Panc1 (cell line): ENCODE measurements at regions not wholly inside any gene's neighbourhood (a gene's known extent, or its start where the extent isn't known, plus 50 kb on each side); places are given as distances from the start of the nearest gene placed in this dataset.

Experiments used
- ATAC-seq: fragments of 200-7000 bp; cut with Tn5 transposase; 2 replicates; pipeline ENCODE4 v1.9.1; 2020; ENCODE audit warnings: mild to moderate bottlenecking, moderate library complexity
- BruUV-seq: library from RNA; stranded (reverse); fragments of 400-500 nt; replicated peaks from 2 replicates; lab custom pipeline; 2021; lab: Mats Ljungman, UMichigan
- CTCF ChIA-PET: fragments of 300-600 bp; sonication (Branson Sonifier 250); formaldehyde crosslinking; loops from one replicate; lab custom pipeline; 2022; ENCODE audit warnings: antibody characterized with exemption; lab: Charles Lee
- POLR2A ChIA-PET: fragments of 300-600 bp; sonication (Branson Sonifier 250); formaldehyde crosslinking; loops from one replicate; lab custom pipeline; 2022; ENCODE audit warnings: antibody characterized with exemption; lab: Charles Lee
- DNase-seq: peaks from one replicate; pipeline ENCODE4 v3.0.0-alpha.2; 2010; ENCODE audit warnings: low read depth, low spot score
- H3K27ac ChIP-seq: 2 replicates; pipeline ENCODE4 v1.5.1; 2011; ENCODE audit warnings: mild to moderate bottlenecking, low read length, inconsistent platforms
- H3K27me3 ChIP-seq: fragments of 200-500 bp; sonication (Bioruptor generic); 2 replicates; pipeline ENCODE4 v1.6.0; 2014; ENCODE audit warnings: low read length, inconsistent platforms; ENCODE audit not compliant: control insufficient read depth, insufficient read depth
- H3K36me3 ChIP-seq: fragments of 200-500 bp; sonication (Bioruptor generic); 2 replicates; pipeline ENCODE4 v1.5.1; 2014; ENCODE audit warnings: inconsistent platforms, mild to moderate bottlenecking, low read length, moderate library complexity; ENCODE audit not compliant: control insufficient read depth, insufficient read depth
- H3K4me1 ChIP-seq: 2 replicates; pipeline ENCODE4 v1.5.1; 2011; ENCODE audit warnings: inconsistent platforms, mild to moderate bottlenecking, low read length, moderate library complexity; ENCODE audit not compliant: control insufficient read depth, insufficient read depth
- H3K4me3 ChIP-seq, 2 experiments: 2 replicates each; pipeline ENCODE4 v1.5.1; 2011 to 2012; ENCODE audit warnings: low read depth in 2 of 2, low read length in 2 of 2, mild to moderate bottlenecking in 2 of 2, inconsistent platforms in 1 of 2, moderate library complexity in 1 of 2
- H3K9me3 ChIP-seq: fragments of 200-500 bp; sonication (Bioruptor generic); 2 replicates; pipeline ENCODE4 v1.5.1; 2014; ENCODE audit warnings: low read depth, mild to moderate bottlenecking, inconsistent platforms, low read length, moderate library complexity; ENCODE audit not compliant: control insufficient read depth, insufficient read depth
- CTCF ChIP-seq: fragments of 450-650 bp; IDR thresholded peaks from 2 replicates; pipeline ENCODE4 v1.5.1; 2017; ENCODE audit warnings: mild to moderate bottlenecking
- POLR2AphosphoS5 ChIP-seq: IDR thresholded peaks from 2 replicates; pipeline ENCODE4 v1.6.1; 2012; ENCODE audit warnings: mild to moderate bottlenecking, low read depth, low read length, moderate library complexity
- SIN3A ChIP-seq: IDR thresholded peaks from 2 replicates; pipeline ENCODE4 v1.6.1; 2012; ENCODE audit warnings: low read depth, mild to moderate bottlenecking, low read length, moderate library complexity, borderline replicate concordance; ENCODE audit not compliant: insufficient read depth
- TCF7L2 ChIP-seq: IDR thresholded peaks from 2 replicates; pipeline ENCODE4 v1.6.1; 2011; ENCODE audit warnings: mild to moderate bottlenecking, low read depth, low read length, inconsistent platforms
- in situ Hi-C: cut with HindIII; loops from 2 replicates; pipeline ENCODE4 v1.10.0; 2016; ENCODE audit warnings: low sequenced_read_pairs, low pct_unique_long_range_greater_than_20kb
- intact Hi-C: fragments of 100-400 bp; cut with micrococcal nuclease; formaldehyde crosslinking; loops from one replicate; pipeline ENCODE4 v1.10.0; 2022; ENCODE audit not compliant: unreplicated experiment
- TF ChIP-seq, protein P1 (sequence below), 2 experiments: IDR thresholded peaks; 2 replicates each; pipeline ENCODE4 v1.6.1; 2011 to 2012; ENCODE audit warnings: low read depth in 2 of 2, control low read depth in 1 of 2, low read length in 1 of 2, mild to moderate bottlenecking in 1 of 2, moderate library complexity in 1 of 2; ENCODE audit not compliant: insufficient read depth in 1 of 2

DNA sequence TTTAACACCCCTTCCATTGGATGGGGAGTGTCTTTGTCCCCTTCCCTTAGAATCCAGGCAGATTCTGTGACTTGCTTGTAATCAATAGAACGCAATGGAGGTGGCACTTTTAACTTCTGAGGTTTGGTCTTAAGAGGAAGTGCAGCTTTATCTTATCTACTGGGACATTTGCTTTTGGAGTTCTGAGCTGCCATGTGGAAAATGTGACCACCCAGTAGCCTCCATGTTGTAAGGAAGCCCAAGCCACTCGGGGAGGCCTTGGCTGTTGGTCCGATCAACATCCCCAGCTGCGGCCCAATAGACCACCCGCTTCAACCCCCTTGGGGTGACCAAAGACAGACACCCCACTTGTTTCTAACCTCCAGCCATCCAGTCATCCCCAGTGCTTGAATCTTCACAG, 86.3 kb upstream of the FAM171A1 start:
- CTCF ChIA-PET = no interaction called here
- no peak overlapping the region for H3K27ac ChIP-seq
- H3K9me3 ChIP-seq = no peaks in the 10 kb centered on the region
- H3K36me3 ChIP-seq = no peaks in the 10 kb centered on the region
- intact Hi-C loops (no loop called here), in situ Hi-C loops (no loop called here)
- no peaks in the 10 kb centered on the region for H3K27me3 ChIP-seq
- no peaks in the 10 kb centered on the region for H3K4me1 ChIP-seq
- DNase-seq = no peak
- POLR2A ChIA-PET = no interaction called here
- no TSS peak for BruUV-seq
- no peak for ATAC-seq
- TF ChIP-seq, protein P1, sequence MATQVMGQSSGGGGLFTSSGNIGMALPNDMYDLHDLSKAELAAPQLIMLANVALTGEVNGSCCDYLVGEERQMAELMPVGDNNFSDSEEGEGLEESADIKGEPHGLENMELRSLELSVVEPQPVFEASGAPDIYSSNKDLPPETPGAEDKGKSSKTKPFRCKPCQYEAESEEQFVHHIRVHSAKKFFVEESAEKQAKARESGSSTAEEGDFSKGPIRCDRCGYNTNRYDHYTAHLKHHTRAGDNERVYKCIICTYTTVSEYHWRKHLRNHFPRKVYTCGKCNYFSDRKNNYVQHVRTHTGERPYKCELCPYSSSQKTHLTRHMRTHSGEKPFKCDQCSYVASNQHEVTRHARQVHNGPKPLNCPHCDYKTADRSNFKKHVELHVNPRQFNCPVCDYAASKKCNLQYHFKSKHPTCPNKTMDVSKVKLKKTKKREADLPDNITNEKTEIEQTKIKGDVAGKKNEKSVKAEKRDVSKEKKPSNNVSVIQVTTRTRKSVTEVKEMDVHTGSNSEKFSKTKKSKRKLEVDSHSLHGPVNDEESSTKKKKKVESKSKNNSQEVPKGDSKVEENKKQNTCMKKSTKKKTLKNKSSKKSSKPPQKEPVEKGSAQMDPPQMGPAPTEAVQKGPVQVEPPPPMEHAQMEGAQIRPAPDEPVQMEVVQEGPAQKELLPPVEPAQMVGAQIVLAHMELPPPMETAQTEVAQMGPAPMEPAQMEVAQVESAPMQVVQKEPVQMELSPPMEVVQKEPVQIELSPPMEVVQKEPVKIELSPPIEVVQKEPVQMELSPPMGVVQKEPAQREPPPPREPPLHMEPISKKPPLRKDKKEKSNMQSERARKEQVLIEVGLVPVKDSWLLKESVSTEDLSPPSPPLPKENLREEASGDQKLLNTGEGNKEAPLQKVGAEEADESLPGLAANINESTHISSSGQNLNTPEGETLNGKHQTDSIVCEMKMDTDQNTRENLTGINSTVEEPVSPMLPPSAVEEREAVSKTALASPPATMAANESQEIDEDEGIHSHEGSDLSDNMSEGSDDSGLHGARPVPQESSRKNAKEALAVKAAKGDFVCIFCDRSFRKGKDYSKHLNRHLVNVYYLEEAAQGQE (IDR thresholded peaks at IDR 0.05; ENCODE audit: insufficient read depth in 1 of 2, low read depth in 2 of 2, low read length in 1 of 2) = no peak
- no peak overlapping the region for H3K4me3 ChIP-seq

DNA sequence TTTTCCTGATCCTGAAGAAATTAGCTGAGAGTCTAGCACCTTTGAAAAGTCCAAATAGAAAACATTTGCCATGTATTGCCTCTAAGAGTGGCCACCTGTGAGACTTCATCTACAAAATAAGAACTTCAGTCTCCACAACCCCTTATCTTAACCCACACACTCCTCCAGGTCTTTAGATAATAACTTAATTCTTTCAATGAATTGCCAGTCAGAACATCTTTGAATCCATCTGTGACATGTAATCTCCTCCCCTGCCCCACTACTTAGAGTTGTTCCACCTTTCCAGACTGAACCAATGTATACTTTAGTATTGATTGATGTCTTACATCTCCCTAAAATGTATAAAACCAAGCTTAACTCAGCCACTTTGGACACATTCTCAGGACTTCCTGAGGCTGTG, 84.4 kb upstream of the FAM171A1 start:
- no TSS peak for BruUV-seq

More for the DNA sequence above, 84.4 kb upstream of the FAM171A1 start:
- ChIA-PET CTCF (no interaction called here), POLR2A (no interaction called here)
- Histone ChIP-seq H3K36me3 (no peaks in the 10 kb centered on the region), H3K4me3 (no peak overlapping the region), H3K9me3 (no peaks in the 10 kb centered on the region), H3K27me3 (no peaks in the 10 kb centered on the region; the same call in 1 of the 2 replicates), H3K27ac (no peak overlapping the region), H3K4me1 (no peaks in the 10 kb centered on the region)
- no peak for ATAC-seq
- no peak for DNase-seq
- intact Hi-C loops (no loop called here), in situ Hi-C loops (no loop called here)
- no peak for TF ChIP-seq CTCF
- no peak for TF ChIP-seq POLR2AphosphoS5
- TF ChIP-seq, protein P1 (IDR thresholded peaks at IDR 0.05; ENCODE audit: insufficient read depth in 1 of 2, low read depth in 2 of 2, low read length in 1 of 2) = no peak
- TF ChIP-seq TCF7L2 = no peak
- no peak for TF ChIP-seq SIN3A
